A673 (cell line): ENCODE measurements at regions not wholly inside any gene's neighbourhood (a gene's known extent, or its start where the extent isn't known, plus 50 kb on each side); places are given as distances from the start of the nearest gene placed in this dataset.

Source experiments
- EZH2 ChIP-seq: fragments of 200-600 bp; sonication (generic); IDR thresholded peaks from 2 replicates; pipeline ENCODE4 v1.6.1; 2017; ENCODE audit warnings: borderline replicate concordance, low read depth, mild to moderate bottlenecking, mixed read lengths, antibody characterized with exemption, low read length; ENCODE audit not compliant: poor library complexity, severe bottlenecking
- TF ChIP-seq, protein P1 (sequence below): fragments of 300-800, 200-600 bp; sonication (generic); conservative IDR thresholded peaks from 2 replicates; pipeline ENCODE4 v1.5.1; 2017; ENCODE audit warnings: low read depth, mild to moderate bottlenecking, antibody characterized with exemption, low read length, moderate library complexity, mixed read lengths

DNA sequence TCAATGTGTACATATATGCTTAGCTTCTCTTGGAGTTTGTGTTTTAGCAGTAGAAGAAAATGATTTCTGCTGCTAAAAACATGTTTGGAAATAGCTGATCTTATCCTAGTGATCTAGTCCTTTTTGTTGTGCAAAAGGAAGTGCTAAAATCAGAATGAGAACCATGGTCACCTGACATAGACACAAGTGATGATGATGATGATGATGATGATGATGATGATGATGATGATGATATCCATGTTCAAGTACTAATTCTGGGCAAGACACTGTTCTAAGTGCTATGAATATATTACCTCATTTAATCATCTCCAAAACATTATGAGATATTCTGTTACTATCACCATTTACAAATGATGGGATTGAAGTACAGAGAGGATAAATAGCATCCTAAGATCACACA lies 79.8 kb downstream of the ANKEF1 start:
- TF ChIP-seq, protein P1, sequence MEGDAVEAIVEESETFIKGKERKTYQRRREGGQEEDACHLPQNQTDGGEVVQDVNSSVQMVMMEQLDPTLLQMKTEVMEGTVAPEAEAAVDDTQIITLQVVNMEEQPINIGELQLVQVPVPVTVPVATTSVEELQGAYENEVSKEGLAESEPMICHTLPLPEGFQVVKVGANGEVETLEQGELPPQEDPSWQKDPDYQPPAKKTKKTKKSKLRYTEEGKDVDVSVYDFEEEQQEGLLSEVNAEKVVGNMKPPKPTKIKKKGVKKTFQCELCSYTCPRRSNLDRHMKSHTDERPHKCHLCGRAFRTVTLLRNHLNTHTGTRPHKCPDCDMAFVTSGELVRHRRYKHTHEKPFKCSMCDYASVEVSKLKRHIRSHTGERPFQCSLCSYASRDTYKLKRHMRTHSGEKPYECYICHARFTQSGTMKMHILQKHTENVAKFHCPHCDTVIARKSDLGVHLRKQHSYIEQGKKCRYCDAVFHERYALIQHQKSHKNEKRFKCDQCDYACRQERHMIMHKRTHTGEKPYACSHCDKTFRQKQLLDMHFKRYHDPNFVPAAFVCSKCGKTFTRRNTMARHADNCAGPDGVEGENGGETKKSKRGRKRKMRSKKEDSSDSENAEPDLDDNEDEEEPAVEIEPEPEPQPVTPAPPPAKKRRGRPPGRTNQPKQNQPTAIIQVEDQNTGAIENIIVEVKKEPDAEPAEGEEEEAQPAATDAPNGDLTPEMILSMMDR: no peak
- TF ChIP-seq EZH2: no peak
